Pons (tissue), 1 donor: ENCODE measurements at regions not wholly inside any gene's neighbourhood (a gene's known extent, or its start where the extent isn't known, plus 50 kb on each side); places are given as distances from the start of the nearest gene placed in this dataset.
"Not testable (repeated sequence)": the region's sequence is repeated elsewhere in the genome, so short reads cannot be mapped to it uniquely, and the experiment has no call there.

Experiments
- DNase-seq: peaks from one replicate; pipeline ENCODE4 v3.0.0-alpha.2; 2016; ENCODE audit warnings: low spot score

DNA sequence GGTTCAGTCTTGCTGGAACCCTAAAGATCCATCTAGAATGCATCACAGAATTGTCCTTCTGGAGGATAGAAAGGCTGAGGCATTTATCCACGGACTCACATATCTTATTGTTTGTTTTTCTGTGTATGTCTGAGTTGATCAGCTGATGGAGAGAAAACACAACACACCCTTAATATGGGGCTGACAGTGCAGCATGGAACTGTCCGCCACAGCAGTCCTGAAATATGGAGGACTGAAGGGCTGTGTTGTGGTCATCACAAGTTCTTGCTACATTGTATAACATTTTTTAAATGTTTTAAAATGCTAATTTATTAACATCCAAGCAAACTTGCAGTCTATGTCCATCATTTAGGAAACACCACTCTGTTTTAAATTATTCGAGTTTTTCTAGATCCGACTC, 448.9 kb upstream of the ERCC4 start:
- DNase-seq = no peak

DNA sequence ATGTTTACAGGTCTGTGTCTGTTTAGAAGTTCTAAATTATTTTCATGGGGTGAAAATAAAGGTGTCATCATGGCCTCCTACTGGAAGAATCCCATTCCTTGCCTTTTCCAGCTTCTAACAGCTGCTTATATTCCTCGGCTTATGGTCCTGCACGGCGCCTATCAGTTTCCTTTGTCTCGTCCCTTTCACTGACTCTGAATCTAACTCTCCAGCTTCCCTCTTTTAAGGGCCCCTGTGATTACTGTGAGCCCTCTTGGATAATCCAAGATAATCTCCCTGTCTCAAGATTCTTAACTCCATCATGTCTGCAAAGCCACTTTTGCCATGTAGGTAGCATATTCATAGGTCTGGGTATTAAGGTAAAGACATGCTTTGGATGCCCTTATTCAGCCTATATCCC, 441.0 kb upstream of the ERCC4 start:
- no peak for DNase-seq

DNA sequence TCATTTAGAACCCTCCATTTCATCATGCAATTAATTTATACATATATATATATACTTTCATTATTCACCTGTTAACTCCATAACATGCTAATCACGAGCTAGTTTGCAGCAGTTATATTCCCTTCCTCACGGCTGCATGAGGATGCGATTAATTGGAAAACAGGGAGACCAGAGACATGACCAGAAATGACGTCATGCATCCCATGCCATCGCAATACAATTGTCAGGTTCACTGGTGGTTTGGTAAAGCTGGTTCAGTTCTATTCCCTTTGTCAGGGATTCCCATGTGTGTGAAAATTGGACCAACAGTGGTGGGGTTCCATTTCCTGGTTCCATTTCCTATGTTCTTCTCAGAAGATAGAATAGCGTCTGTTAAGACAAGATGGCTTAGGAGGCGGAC, 440.4 kb upstream of the ERCC4 start:
- DNase-seq = no peak

DNA sequence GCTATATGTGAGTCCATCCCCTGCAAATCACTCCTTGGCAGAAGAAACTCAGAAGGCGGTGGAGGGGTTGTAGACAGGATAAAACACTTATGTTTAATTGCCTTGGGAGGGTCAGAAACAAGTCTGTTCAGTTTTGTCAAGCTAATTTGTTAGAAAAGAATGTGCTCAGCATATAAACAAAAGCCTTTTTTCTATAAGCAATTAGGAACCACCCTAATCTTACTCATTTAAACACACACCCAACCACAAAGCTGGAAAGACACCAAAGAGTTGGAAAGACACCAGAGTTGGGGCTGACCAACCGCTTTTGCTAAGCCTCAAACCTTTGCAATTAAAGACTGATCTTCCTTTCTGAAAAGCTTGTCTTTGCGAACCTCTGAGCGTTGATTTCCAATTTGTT, 439.2 kb upstream of the ERCC4 start:
- DNase-seq = no peak

DNA sequence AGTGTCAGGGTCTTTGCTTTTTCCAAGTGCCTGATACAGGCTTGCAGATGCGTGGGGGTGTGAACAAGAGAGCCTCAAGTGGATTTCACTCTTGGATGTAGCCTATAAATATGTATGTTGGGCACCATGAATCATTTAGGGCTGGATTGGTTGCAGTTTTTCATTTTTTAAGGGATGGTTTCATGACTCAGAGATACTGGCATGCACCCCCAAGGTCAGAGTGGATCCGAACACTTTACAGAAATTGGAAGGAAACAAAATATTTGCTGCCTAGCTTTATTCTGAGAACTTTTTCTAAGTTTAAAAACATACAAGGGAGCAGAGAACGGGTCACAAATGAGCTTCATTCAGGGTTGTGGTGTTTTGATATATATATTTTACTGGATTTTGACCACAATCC, 436.8 kb upstream of the ERCC4 start:
- no peak for DNase-seq

DNA sequence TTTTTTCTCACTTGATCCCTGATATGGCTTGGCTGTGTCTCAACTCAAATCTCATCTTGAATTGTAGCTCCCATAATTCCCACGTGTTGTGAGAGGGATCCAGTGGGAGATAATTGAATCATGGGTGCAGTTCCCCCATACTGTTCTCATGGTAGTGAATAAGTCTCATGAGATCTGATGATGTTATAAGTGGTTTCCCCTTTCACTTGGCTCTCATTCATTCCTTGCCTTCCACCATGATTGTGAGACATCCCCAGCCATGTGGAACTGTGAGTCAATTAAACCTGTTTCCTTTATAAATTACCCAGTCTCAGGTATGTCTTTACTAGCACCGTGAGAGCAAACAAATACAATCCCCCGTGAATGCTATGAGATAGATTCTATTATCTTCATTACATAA, 430.5 kb upstream of the ERCC4 start:
- DNase-seq = not testable (repeated sequence)

DNA sequence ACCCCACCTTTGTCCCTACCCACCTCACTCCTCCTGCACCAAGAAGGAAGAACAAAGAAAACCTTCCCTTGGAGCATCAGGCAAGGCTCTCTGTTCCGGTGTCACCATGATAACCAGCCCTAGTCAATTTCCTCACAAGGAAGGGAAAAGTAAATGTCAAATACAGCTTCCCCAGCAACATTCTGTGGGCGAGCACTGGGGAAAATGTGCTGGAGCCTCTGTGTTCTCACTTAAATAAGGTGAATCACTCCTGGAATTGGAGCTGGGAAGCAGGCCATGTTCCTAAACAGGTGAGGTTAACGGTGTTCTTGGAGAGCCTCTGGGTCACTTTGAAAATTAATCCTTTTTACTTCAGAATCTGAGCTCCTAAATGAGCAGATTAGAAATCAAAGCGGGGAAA, 427.9 kb upstream of the ERCC4 start:
- DNase-seq = no peak

DNA sequence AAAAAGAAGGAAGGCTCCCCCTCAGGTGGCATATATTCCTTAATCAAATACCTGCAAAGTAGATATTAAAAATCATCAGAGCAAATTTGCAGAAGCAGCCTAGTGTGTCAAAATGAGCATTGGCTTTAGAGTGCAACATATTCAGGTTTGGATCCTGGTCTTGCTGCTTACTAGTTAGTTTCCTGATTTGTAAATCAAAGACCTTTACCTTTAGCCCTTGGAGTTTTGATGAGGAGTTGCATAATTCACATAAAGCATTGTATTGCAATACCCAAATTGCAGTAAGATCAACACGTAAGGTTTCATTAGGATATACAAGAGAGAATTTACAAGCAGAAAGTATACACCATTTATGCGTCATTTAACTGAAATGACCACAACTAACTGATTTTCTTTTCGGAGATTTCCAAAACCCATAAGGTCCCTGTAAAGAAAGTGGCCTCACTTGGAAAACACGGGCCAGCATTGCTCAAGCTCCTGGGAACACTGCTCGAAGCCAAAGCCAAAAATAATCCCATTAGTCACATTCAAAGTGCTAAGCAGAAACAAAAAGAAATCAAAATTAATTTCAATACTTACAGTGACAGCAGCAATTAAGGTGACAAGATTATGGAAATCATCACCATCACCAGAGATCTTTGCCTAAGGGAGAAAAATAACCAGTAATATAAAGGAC, 415.9 kb upstream of the ERCC4 start:
- no peak for DNase-seq

DNA sequence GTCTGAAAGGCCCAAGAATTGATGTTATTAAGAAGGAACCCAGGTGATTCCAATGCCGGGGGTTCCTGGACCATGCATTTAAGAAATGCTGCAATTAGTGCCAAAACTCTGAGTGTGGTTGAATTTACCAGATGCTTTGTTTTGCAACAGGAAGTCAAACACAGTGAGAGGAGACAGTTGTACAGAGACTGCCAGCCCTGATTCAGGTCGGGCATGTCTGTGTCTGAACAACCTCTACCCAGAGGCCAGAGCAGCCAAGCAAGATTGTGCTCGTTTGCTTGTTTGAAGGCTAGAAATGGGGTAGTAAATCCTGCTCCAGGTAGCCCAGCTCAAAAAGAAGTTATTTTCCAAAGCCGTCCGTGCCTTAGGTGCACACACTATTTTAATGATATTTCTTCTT, 412.4 kb upstream of the ERCC4 start:
- DNase-seq = no peak

DNA sequence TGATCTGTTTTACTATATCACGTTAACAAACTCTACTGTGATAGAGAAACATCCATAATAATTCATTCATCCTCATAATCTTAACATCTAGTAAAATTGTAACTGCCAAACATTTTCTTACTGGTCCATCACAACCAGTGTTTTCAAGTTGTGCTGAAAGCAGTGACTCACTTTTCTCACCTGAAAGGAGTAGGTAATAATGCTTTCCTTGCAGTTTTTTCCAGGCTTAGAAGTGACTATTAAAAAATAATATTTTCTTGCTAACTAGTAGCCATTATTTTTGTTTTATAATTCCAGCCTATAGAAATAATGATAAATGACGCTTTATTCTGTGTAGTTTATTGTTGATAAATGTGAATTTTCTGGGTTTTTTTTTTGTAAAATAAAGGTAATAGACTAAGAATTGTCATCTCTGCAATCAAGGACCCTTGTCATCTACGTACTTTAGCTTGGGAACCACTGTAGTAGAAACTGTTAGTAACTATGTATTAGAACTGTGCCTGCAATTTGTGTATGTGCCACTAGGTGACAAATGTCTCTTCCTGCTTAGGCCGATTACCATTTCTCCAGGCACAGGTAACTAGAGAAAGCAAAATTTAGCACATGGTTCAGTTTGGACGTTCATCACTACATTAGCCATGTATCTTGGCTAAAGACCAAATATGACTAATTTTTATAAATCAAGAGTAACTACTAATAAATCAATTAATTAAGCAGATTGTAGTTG, 409.4 kb upstream of the ERCC4 start:
- no peak for DNase-seq

DNA sequence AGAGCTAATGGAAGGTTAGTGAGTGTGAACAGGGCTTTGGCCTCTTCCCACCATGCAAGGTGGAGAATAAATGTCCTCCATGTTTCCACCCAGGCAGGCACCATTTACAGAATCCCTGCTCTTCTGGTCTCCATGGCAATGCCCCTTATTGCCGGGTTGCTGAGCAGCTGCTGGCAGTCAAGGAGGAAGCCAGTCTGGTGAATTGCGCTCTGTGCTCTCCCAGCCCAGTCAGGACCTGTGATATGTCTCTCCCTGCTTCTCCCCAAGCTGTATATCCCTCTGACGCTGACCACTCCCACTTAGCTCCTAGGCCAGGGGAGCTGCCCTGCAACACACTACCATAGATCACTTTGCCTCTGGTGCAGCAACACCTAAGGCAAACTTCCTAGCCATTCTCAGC, 402.1 kb upstream of the ERCC4 start:
- DNase-seq = no peak

DNA sequence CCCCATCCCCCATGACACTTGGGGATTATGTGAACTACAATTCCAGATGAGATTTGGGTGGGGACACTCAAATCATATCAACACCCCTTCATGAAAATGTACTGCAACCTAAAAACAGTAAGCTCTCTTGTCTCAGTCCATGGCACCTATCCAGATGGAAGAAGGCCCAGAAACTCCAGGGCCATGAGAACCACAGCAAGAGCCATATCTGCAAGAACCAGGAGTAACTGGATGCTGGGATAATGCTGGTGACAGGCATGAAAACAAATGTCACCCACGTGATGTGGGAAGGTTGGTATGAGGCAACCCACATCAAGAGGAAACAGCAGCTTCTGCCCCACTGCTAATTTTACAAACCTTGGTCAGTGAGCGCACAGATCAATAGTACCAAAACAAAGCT, 400.1 kb upstream of the ERCC4 start:
- DNase-seq = no peak

DNA sequence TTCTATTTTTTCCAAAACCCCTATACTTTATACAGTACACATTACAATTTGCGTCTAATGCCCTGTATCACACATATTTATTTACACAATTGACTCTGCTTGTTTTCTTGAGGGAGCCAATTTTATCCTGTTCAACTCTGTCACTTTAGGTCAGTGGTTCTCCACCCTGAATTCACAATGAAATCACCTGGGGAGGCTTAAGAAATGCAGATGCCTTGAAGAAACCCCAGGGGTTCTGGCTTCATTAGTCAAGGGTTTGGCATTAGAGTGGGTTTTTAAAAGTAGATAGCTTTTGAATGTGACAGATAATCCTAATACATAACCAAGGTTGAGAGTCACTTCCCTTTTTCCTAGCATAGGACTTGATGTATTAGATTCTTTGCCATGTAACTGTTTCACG, 398.6 kb upstream of the ERCC4 start:
- DNase-seq = no peak

DNA sequence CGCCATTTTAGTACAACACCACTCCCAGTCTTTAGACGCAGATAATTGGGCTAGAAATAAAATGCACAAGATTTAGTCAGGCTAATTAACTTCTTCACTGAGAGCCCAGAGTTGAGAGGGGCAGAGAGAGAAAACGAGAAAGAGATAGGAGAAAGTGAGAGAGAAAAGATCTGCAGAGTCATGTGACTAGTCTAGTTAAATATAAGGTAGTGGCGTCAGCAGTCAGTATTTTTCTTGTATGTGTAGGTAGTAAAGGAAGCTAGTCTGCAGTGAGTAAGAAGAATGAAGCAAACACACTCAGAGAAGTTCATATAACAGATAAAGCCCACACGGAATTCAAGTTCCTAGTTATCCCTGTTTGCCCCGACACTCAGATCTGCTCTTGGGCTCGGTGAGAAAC, 392.6 kb upstream of the ERCC4 start:
- DNase-seq = no peak

DNA sequence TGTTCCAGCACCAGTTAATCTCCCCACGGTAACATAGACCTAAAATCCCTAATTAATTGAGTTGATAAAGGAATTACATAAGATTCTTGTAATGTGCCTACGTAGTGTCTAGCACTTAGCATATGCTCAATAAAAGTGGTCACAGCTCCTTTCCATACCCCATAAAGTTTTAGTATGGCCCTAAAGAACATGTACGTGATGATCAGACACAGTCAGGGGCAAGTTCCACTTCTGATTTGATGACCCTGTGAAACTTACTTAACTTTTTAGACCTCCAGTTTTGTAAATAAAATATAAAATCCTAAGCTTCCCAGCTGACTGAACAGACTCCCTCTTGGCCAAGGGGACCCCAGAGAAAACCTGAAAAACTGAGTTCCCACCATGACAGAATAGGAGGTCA, 391.3 kb upstream of the ERCC4 start:
- DNase-seq = no peak

DNA sequence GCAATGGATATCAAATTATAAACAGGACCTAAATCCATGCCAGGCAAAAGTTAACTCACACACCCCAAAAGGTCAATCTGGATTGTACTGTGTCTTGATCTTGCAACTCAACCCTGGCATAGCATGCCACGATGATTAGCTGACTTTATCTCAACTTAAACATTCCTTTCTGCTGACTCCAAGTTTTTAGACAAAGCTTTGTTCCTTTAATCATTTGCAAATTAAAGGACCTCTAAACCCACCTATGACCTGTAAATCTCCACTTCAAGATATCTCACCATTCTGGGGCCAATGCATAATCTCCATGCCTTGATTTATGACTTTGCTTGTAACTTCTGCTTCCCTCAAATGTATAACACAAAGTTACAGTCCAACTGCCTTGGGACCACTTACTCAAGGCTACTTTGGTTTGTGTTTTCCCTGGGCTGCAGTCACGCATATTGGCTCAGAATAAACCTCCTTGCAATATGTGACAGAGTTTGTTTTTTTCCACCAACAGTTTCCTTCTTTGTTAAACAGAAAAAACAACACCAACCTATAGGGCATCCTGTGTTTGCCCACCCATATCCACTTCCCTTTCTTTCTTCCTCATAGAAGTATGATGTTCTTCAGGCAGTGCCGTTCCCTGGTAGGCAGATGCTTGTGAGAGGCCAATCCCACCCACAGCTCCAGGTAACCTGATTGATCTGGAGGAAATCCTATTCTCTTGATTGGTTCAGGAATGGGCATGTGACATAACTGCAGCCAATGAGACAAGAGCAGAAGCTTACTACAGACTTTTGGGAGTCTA, 390.6 kb upstream of the ERCC4 start:
- no peak for DNase-seq

DNA sequence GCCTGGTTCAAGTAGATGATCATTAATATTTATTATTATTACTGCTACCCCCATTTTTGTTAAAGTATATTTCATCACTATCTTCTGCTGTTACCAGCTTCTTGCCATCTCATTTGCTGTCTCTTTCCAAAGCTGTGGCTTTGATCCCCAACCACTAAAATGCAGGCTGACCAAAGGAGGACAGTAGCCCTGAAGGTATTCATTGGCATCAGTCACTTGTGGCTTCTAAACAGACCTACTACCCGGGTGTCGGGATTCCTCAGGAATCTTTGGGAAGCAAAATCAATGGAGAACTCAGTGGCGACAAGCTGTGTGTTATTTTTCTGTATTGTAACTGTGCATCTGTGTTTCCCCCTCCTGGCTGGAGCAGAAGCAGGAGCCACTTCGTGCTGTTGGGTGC, 379.2 kb upstream of the ERCC4 start:
- no peak for DNase-seq

DNA sequence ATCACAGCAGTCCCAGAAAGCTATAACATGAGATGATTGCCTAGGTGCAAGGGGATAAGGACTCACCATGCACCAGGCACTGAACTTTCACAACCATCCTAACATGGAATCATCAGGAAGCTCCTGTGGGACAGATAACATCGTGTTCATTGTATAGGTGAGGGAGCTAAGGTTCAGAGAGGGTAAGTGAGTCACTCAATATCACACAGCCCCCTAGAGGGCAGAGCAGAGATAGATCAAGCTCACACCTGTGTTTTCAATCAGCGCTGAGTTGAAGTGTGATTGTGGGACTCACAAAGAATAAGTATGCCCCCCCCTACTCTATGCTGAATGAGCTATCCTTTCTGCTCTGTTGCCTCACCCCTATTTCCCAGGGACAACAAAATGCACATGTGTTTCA, 377.7 kb upstream of the ERCC4 start:
- no peak for DNase-seq

DNA sequence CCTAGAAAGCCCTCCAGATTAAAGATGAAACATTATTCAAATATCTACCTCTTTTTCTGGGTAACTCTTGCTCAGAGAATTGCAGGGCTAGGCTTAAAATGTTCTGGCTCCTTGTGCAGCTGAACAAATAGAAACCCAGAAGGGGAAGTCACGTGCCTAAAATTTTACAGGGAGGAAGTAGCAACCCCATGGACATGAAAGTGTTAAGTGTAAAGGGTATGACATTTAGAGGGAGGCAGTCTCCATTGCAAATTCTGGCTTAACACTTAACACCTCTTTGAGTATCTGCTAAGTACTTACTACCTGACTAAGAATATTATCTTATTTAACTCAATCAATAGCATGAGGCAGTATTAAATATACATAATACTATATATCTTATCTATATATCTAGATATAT, 376.1 kb upstream of the ERCC4 start:
- DNase-seq = no peak

DNA sequence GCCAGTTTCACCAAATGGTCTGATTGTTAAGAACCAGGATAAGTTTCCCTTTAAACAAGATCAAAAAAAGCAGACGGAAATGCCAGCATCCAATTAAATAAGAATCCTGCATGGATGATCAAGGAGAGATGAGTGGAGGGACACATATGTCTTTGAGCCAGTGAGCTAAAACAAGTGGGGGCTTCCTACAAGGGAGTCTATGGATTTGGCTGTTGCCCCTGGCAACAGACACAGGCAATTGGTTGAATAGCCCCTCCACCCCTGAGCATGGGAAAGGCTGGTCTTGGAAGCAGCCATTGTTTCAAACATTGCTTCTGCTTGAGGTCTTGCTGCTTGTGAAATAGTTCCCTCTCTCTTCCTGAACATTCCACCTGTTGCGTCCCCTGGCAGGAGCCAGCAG, 374.7 kb upstream of the ERCC4 start:
- no peak for DNase-seq

DNA sequence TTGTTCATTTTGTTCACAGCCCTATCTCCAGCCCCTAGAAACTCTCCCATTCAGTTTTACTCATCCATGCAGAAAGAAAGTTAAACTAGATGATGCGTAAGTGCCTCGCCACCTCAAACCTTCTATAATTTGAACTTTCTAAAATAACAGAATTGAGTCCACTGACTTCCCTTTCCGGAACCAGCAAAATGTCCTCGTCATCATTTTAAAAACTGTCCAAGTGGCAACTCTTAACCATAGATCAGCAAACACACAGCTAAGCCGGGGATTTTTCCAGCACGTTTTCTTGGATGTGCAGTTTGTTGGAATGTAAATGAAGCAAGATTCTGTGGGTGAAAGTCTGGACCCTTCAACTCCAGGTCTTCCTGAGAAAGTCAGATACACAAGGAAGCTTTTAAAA, 369.7 kb upstream of the ERCC4 start:
- DNase-seq = no peak

DNA sequence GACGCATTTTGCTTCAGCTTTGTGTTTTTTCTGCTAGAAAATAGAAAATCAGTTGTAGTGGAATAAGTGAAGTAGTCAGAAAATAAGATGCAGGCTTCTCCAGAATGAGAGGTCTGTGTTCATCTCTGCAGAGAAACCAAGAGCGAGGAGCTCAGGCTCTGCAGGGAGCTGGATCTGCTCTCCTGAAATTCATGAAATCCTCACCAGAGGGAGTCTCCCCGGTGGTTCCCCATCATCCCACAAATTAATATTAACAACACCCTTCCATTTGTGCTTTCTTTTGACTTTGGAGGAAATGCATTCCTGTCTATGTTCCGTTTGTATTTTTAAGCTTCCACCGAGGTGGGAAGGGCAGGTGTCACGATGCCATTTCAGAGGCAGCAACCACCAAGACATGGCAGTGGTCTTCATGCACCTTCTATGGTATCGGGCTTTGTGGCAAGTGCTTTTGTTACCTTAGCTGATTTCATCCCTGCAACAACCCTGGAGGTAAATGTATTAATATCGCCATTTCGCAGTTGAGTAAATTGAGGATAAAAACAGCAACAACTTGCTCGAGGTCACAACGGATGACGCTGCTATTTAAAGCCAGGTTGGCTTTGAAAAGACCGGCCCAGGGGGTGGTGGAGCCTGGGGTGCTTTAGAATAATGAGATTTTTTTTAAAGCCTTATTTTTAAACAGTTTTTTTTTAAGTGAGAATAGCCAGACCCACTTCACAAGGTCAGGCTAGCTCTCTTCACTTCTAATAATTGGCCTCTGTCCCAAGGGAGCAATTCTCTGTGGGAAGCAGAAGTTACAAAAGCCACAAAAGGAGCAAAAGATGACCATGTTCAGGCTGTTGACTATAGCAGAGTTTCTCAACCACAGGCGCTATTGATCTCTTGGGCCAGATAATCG, 367.6 kb upstream of the ERCC4 start:
- DNase-seq = no peak

DNA sequence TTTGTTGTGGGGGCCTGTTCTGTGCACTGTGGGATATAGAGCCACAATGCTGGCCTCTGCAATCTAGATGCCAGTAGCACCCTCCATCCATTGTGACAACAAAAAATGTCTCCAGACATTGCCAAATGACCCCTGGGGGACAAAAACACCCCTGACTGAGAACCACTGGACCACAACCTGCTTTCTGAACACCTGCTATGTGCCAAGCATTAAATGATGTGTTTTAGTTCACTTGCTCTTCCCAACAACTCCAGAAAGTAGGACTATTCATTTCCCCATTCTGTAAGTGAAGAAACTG, 367.0 kb upstream of the ERCC4 start:
- no peak for DNase-seq
